Loucy (cell line): ENCODE measurements at regions not wholly inside any gene's neighbourhood (a gene's known extent, or its start where the extent isn't known, plus 50 kb on each side); places are given as distances from the start of the nearest gene placed in this dataset.

Experiments
- H2AFZ ChIP-seq: fragments of 200-600 bp; sonication (generic); 2 replicates; pipeline ENCODE4 v1.6.0; 2016; ENCODE audit warnings: antibody characterized with exemption, mild to moderate bottlenecking, low read length, moderate library complexity
- H3F3A ChIP-seq: fragments of 200-600 bp; 2 replicates; pipeline ENCODE4 v1.6.0; 2016; ENCODE audit warnings: antibody characterized with exemption, low read depth, mild to moderate bottlenecking
- H3K27me3 ChIP-seq: fragments of 200-600 bp; sonication (generic); 2 replicates; pipeline ENCODE4 v1.6.1; 2014; ENCODE audit warnings: low read length, mild to moderate bottlenecking; ENCODE audit not compliant: insufficient read depth, poor library complexity, severe bottlenecking
- H3K36me3 ChIP-seq: fragments of 200-600 bp; sonication (generic); 2 replicates; pipeline ENCODE4 v1.6.1; 2016; ENCODE audit warnings: low read length; ENCODE audit not compliant: insufficient read depth
- H3K4me1 ChIP-seq: fragments of 200-600 bp; sonication (generic); 2 replicates; pipeline ENCODE4 v1.5.1; 2014; ENCODE audit warnings: low read length, mild to moderate bottlenecking; ENCODE audit not compliant: insufficient read depth, poor library complexity, severe bottlenecking
- H3K4me2 ChIP-seq: fragments of 200-600 bp; sonication (generic); 2 replicates; pipeline ENCODE4 v1.6.0; 2014; ENCODE audit warnings: antibody characterized with exemption, low read length, low read depth, mild to moderate bottlenecking; ENCODE audit not compliant: poor library complexity, severe bottlenecking
- H3K4me3 ChIP-seq: fragments of 200-600 bp; sonication (generic); 2 replicates; pipeline ENCODE4 v1.5.1; 2014; ENCODE audit warnings: low read length, mild to moderate bottlenecking, mixed read lengths; ENCODE audit not compliant: poor library complexity, severe bottlenecking
- H3K79me2 ChIP-seq: fragments of 200-600 bp; sonication (generic); 2 replicates; pipeline ENCODE4 v1.6.1; 2014; ENCODE audit warnings: low read length; ENCODE audit not compliant: insufficient read depth
- H3K9ac ChIP-seq: fragments of 200-600 bp; sonication (generic); 2 replicates; pipeline ENCODE4 v1.6.0; 2014; ENCODE audit warnings: mild to moderate bottlenecking, low read depth, low read length, moderate library complexity; ENCODE audit not compliant: poor library complexity, severe bottlenecking
- H3K9me2 ChIP-seq: fragments of 200-600 bp; sonication (generic); replicated peaks from 2 replicates; pipeline ENCODE4 v1.6.1; 2016; ENCODE audit warnings: low read depth, low read length, mixed read lengths
- H3K9me3 ChIP-seq: fragments of 200-600 bp; sonication (generic); 2 replicates; pipeline ENCODE4 v1.6.1; 2014; ENCODE audit warnings: mild to moderate bottlenecking, antibody characterized with exemption, low read length, low read depth; ENCODE audit not compliant: insufficient read depth
- H4K20me1 ChIP-seq: fragments of 200-600 bp; sonication (generic); 2 replicates; pipeline ENCODE4 v1.6.0; 2014; ENCODE audit warnings: antibody characterized with exemption, low read length, mild to moderate bottlenecking; ENCODE audit not compliant: insufficient read depth, poor library complexity, severe bottlenecking
- CTCF ChIP-seq: fragments of 200-600 bp; sonication (generic); conservative IDR thresholded peaks from 2 replicates; pipeline ENCODE4 v1.5.1; 2014; ENCODE audit warnings: mild to moderate bottlenecking, antibody characterized with exemption, low read length
- EZH2phosphoT487 ChIP-seq: fragments of 200-600 bp; IDR thresholded peaks from 2 replicates; pipeline ENCODE4 v1.6.1; 2018; ENCODE audit warnings: antibody characterized with exemption, mild to moderate bottlenecking, moderate library complexity, borderline replicate concordance

DNA sequence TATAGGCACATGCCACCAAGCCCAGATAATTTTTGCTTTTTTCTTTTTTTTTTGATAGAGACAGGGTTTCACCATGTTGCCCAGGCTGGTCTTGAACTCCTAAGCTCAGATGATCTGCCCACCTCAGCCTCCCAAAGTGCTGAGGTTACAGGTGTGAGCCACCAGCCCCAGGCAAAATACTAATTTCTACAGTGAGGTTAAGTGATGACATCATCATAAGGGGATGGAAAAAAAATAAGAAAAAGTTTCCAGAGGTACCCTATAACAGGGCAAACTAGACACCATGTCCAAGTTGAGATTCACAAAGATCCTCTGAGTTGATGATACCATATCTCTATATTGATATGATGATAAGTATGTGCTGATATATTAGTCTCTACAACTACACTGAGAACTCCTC lies 163.7 kb upstream of the ACVR2A start:
- Histone ChIP-seq H2AFZ (no peak overlapping the region), H4K20me1 (no peaks in the 10 kb centered on the region), H3K4me1 (no peaks in the 10 kb centered on the region), H3K9ac (no peak overlapping the region), H3K9me2 (no peaks in the 10 kb centered on the region), H3F3A (no peaks in the 10 kb centered on the region), H3K4me2 (no peak overlapping the region), H3K79me2 (no peaks in the 10 kb centered on the region), H3K4me3 (no peak overlapping the region), H3K27me3 (no peaks in the 10 kb centered on the region), H3K36me3 (no peaks in the 10 kb centered on the region), H3K9me3 (no peaks in the 10 kb centered on the region)
- TF ChIP-seq CTCF (no peak), EZH2phosphoT487 (no peak)

DNA sequence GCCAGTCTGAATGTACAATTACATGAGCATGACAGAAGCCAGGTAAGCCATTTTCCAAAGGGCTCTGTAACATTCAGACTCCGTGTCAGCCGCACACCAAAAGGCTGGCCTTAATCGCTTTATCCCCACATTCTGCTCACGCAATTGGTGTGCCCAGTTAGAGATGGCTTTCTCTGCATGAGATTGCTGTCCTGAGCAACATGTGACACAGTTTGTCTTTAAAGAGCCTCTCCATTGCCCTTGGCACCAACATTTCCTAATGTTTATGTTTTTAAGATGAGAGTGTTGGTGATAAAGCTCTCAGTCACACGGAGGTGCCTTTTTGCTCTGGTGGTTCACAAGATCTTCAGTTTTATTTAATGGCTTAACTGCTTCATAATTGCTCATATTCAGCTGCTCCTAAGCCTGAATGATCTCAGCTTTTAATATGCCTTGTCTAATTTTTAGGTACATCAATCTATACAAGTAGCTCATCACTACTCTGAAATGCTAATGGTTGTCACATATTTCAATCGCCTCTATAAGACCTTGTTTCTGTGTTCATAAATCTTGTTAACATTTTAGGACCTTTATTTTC lies 164.8 kb upstream of the ACVR2A start:
- Histone ChIP-seq H3K4me1 (no peaks in the 10 kb centered on the region), H3K4me2 (no peak overlapping the region), H2AFZ (no peak overlapping the region), H3K9me3 (no peaks in the 10 kb centered on the region), H3K9me2 (no peaks in the 10 kb centered on the region), H3K27me3 (no peaks in the 10 kb centered on the region), H3K9ac (no peak overlapping the region), H4K20me1 (no peaks in the 10 kb centered on the region), H3K79me2 (no peaks in the 10 kb centered on the region), H3K4me3 (no peak overlapping the region), H3F3A (no peaks in the 10 kb centered on the region), H3K36me3 (no peaks in the 10 kb centered on the region)
- TF ChIP-seq CTCF (no peak), EZH2phosphoT487 (no peak)

- H2AFZ ChIP-seq: no peak overlapping the region
- no peak overlapping the region for H3K4me3 ChIP-seq
- no peaks in the 10 kb centered on the region for H3K4me1 ChIP-seq
- H3K9me3 ChIP-seq: no peaks in the 10 kb centered on the region
- no peaks in the 10 kb centered on the region for H3K9me2 ChIP-seq
- no peak for TF ChIP-seq CTCF
- no peak for TF ChIP-seq EZH2phosphoT487
- H3F3A ChIP-seq: no peaks in the 10 kb centered on the region
- no peaks in the 10 kb centered on the region for H3K27me3 ChIP-seq
- H3K4me2 ChIP-seq: no peak overlapping the region
- H3K79me2 ChIP-seq: no peaks in the 10 kb centered on the region
- H4K20me1 ChIP-seq: no peaks in the 10 kb centered on the region
- no peaks in the 10 kb centered on the region for H3K36me3 ChIP-seq
- no peak overlapping the region for H3K9ac ChIP-seq
Observed at GRCh38 chr2:147679191-147679954, 165.5 kb upstream of the ACVR2A start.
